HFFc6 (cell line): ENCODE measurements at regions not wholly inside any gene's neighbourhood (a gene's known extent, or its start where the extent isn't known, plus 50 kb on each side); places are given as distances from the start of the nearest gene placed in this dataset.

Experiments
- DNase-seq: peaks from one replicate; pipeline ENCODE4 v3.0.0-alpha.2; 2018
- H3K27ac Mint-ChIP-seq: 2 replicates; pipeline ENCODE4 v1.8.0; 2020; ENCODE audit warnings: mild to moderate bottlenecking, mixed read lengths
- H3K27me3 Mint-ChIP-seq: 2 replicates; pipeline ENCODE4 v1.8.0; 2021; ENCODE audit warnings: mild to moderate bottlenecking, moderate library complexity, mixed read lengths; ENCODE audit not compliant: insufficient read depth
- H3K36me3 Mint-ChIP-seq: 2 replicates; pipeline ENCODE4 v1.8.0; 2021; ENCODE audit warnings: low read depth, mixed read lengths
- H3K4me1 Mint-ChIP-seq: 2 replicates; pipeline ENCODE4 v1.8.0; 2020; ENCODE audit warnings: low read depth, mixed read lengths
- H3K4me3 Mint-ChIP-seq: 2 replicates; pipeline ENCODE4 v1.8.0; 2020; ENCODE audit warnings: mild to moderate bottlenecking, moderate library complexity, mixed read lengths
- H3K9me3 Mint-ChIP-seq: 2 replicates; pipeline ENCODE4 v1.8.0; 2020; ENCODE audit warnings: mild to moderate bottlenecking, mixed read lengths
- CTCF ChIP-seq: fragments of 200-600 bp; sonication (generic); IDR thresholded peaks from 2 replicates; pipeline ENCODE4 v1.5.0; 2021; ENCODE audit warnings: antibody characterized with exemption, mild to moderate bottlenecking

- no peak for DNase-seq
- peaks cover 7% of the 10 kb centered on the region for H3K36me3 Mint-ChIP-seq
- H3K4me3 Mint-ChIP-seq: no peak overlapping the region
- no peak overlapping the region for H3K27ac Mint-ChIP-seq
- no peak for TF ChIP-seq CTCF
- peaks cover 22% of the 10 kb centered on the region for H3K9me3 Mint-ChIP-seq
- no peaks in the 10 kb centered on the region for H3K4me1 Mint-ChIP-seq
- H3K27me3 Mint-ChIP-seq: peaks cover 12% of the 10 kb centered on the region
Measured at GRCh38 chr2:38129481-38129880, 53.5 kb upstream of the CYP1B1 start.

- no peak for TF ChIP-seq CTCF
- no peak for DNase-seq
- Mint-ChIP-seq H3K27ac (no peak overlapping the region), H3K4me1 (no peaks in the 10 kb centered on the region), H3K9me3 (peaks cover 22% of the 10 kb centered on the region), H3K27me3 (peaks cover 12% of the 10 kb centered on the region), H3K36me3 (peaks cover 7% of the 10 kb centered on the region), H3K4me3 (no peak overlapping the region)
Measured at GRCh38 chr2:38128653-38129052, 52.7 kb upstream of the CYP1B1 start.

- no peak for DNase-seq
- TF ChIP-seq CTCF: no peak
- Mint-ChIP-seq H3K9me3 (peaks cover 22% of the 10 kb centered on the region), H3K36me3 (peaks cover 7% of the 10 kb centered on the region), H3K27me3 (peaks cover 14% of the 10 kb centered on the region), H3K4me3 (no peak overlapping the region), H3K4me1 (no peaks in the 10 kb centered on the region), H3K27ac (no peak overlapping the region)
Measured at GRCh38 chr2:38127277-38127676, 51.3 kb upstream of the CYP1B1 start.

GRCh38 chr2:38125842-38126241, 49.9 kb upstream of the CYP1B1 start:
- no peak for DNase-seq
- Mint-ChIP-seq H3K4me1 (no peaks in the 10 kb centered on the region), H3K27ac (no peak overlapping the region), H3K36me3 (peaks cover 7% of the 10 kb centered on the region), H3K9me3 (peaks cover 22% of the 10 kb centered on the region), H3K27me3 (peaks cover 9% of the 10 kb centered on the region), H3K4me3 (no peak overlapping the region)
- TF ChIP-seq CTCF: no peak
